Activated naive CD4-positive, alpha-beta T cell treated with anti-CD3 and anti-CD28 coated beads, Interleukin-2, amount 50 U/mL, for 72 hours (primary cell): ENCODE measurements at regions not wholly inside any gene's neighbourhood (a gene's known extent, or its start where the extent isn't known, plus 50 kb on each side); places are given as distances from the start of the nearest gene placed in this dataset.

Source experiments
- ATAC-seq, 2 donors: fragments of 150-1000 bp; cut with Tn5 transposase; 2 replicates each; pipeline ENCODE4 v1.10.0; 2021; ENCODE audit warnings: mild to moderate bottlenecking in 2 of 2, moderate library complexity in 2 of 2
- DNase-seq, 2 donors: peaks; one replicate each; pipeline ENCODE4 v3.0.0; 2021 to 2022; ENCODE audit warnings: low spot score in 2 of 2
- H3K27ac Mint-ChIP-seq, 2 donors: one replicate each; pipeline ENCODE4 v1.8.0; 2022; ENCODE audit warnings: mild to moderate bottlenecking in 2 of 2, mixed read lengths in 2 of 2
- H3K36me3 Mint-ChIP-seq, 2 donors: one replicate each; pipeline ENCODE4 v1.8.0; 2022; ENCODE audit warnings: mixed read lengths in 2 of 2
- H3K9me3 Mint-ChIP-seq, 2 donors: one replicate each; pipeline ENCODE4 v1.8.0; 2022; ENCODE audit warnings: mixed read lengths in 2 of 2

DNA sequence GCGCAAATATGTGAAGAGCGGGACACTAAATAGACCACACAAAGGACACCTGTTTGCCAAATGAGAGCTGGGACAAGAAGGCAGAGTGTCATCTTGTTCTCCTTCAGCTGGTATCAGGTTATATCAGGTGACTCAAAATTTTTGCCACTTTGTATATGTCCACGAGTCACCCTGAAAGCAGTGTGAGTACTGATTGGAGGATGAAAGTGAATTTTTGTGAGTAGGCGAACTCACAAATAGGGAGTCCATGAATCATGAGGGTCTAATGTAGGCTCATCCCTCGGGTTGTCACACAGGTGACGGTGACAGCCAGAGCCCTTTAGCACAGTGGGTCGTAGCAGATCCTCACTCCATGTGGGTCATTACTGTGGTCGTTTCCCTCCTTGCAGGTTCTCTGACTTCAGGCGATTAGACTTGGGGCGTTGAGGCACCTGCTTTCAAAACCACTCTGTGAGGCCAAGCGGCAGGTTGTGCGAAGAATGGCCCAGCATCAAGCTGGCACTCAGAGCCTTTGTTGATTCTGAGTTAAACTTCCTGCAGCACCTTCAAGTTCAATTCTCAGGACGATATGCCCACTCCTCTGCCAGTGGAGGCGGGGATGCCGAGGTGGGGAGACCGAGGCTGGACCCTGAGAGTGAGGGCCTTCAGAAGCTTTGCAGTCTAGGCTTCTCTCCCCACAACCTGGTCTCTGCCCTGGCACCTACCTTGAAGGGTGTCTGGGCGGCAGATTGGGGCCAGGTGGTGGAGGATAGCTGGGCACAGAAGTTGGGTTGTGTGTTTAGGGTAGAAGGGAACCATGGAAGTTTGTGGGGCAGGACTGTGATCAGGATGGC is 173.8 kb downstream of the SMAD6 start:
- H3K9me3 Mint-ChIP-seq: no peaks in the 10 kb centered on the region
- DNase-seq: peak in 1 of 2 donors; percentile 16
- ATAC-seq: peak; percentile 24 to 77
- no peak overlapping the region for H3K27ac Mint-ChIP-seq
- no peaks in the 10 kb centered on the region for H3K36me3 Mint-ChIP-seq

DNA sequence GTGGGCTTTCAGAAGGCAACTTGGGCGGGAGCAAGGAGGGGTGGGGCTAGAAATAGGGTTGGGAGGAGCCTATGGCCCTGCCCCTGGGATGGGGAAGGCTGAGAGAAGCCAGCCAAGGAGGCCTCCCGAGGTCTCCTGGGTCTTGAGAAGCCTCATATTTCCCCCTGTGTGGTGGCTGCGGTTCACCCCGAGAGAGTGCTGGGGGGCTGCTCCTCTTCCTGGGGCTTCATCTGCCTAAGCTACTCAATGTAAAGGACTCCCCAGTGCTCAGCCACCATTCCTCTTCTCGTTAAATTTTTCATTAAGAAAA is 174.3 kb downstream of the SMAD6 start:
- no peaks in the 10 kb centered on the region for H3K36me3 Mint-ChIP-seq
- H3K9me3 Mint-ChIP-seq: no peaks in the 10 kb centered on the region
- DNase-seq (no peak), ATAC-seq (no peak)
- H3K27ac Mint-ChIP-seq: no peak overlapping the region

DNA sequence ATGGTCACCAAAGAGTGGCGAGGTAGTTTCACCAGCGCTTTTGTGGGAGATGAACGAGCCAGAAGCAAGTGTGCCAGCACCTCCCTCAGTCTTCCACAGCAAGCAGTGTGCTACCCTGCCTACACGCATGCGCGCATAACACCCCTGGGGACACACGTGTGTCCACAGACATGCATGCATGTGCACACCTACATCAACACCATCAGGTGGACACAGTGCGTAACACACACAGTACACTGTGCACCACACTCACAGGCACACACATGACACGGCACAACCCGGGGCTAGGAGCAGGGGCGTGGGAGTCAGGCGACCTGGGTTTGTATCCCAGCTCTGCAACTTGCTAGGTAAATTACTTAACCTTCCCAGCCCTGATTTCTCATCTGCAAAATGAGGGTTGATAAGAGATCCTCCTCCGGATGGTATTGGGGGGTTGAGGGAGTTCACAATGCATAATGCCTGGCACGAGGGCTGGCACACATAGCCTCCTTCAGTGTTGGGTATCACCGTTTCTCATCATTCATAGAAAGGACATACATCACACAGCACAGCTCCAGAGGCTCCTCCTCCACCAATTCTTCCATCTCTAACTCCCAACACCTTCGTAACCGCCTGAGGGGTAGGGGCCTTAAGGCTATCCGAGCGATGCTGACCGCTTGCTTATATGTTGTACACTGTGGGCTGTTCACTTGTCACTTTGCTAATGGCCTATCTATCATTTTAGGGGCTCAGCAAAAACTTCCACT is 174.9 kb downstream of the SMAD6 start:
- Mint-ChIP-seq H3K27ac (no peak overlapping the region), H3K9me3 (no peaks in the 10 kb centered on the region), H3K36me3 (no peaks in the 10 kb centered on the region)
- DNase-seq (peak in 1 of 2 donors; percentile 39), ATAC-seq (no peak)

DNA sequence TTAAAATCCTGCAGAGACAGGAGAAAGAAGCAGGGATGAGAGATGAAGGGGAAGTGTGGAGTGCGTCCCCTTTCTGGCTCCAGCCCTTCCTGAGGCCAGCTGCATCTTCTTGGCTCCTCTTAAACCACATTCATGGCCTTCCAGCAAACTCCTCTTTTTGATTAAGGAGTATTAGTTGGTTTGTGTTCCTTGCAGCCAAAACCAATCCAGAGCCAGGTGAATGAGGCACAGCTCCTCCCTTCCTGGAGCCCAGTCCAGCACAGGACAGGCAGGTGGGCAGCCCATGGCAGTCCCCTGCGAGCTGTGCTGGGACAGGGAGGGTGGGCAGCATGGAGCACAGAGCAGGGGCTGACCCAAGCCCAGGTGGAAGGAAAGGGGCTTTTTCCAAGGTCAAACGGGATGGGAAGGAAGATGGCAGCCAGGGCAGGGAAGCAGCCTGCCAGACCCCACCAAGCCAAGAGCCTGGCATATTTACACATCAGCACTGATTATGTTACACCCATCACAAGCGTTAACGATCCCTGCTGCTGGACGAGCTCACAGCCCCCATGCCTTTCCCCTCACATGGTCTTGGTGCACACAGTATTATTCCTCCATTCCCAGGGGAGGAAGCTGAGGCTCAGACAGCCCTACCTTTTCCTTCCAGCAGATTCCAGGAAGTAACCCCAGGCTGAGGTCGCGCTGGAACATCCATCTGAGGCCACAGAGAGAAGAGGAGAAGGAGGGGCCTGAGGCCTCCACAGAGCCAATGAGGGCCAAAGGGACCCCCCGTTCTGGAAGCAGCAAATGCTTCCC is 175.6 kb downstream of the SMAD6 start:
- no peaks in the 10 kb centered on the region for H3K36me3 Mint-ChIP-seq
- no peak for ATAC-seq
- no peaks in the 10 kb centered on the region for H3K9me3 Mint-ChIP-seq
- DNase-seq: peak in 1 of 2 donors; percentile 23
- no peak overlapping the region for H3K27ac Mint-ChIP-seq

DNA sequence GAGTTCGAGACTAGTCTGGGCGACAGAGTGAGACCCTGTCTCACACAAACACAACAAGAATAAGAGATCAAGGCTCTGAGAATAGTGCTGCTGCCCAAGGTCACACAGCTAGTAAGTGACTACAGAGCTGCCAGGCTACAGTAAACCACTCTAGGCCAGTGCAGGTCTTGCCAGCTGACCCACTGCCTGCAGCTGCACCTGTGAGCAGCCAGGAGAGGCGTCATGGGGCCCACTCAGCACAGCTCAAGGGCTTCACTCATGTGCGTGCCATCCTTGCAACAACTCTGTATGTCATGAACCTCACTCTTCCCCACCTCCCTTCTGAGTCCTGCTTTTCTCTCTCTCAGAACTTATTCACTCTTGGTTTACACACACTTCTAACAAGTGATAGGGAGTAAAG is 176.7 kb downstream of the SMAD6 start:
- DNase-seq (peak in 1 of 2 donors; percentile 31), ATAC-seq (no peak)
- H3K36me3 Mint-ChIP-seq: no peaks in the 10 kb centered on the region
- no peaks in the 10 kb centered on the region for H3K9me3 Mint-ChIP-seq
- H3K27ac Mint-ChIP-seq: no peak overlapping the region

DNA sequence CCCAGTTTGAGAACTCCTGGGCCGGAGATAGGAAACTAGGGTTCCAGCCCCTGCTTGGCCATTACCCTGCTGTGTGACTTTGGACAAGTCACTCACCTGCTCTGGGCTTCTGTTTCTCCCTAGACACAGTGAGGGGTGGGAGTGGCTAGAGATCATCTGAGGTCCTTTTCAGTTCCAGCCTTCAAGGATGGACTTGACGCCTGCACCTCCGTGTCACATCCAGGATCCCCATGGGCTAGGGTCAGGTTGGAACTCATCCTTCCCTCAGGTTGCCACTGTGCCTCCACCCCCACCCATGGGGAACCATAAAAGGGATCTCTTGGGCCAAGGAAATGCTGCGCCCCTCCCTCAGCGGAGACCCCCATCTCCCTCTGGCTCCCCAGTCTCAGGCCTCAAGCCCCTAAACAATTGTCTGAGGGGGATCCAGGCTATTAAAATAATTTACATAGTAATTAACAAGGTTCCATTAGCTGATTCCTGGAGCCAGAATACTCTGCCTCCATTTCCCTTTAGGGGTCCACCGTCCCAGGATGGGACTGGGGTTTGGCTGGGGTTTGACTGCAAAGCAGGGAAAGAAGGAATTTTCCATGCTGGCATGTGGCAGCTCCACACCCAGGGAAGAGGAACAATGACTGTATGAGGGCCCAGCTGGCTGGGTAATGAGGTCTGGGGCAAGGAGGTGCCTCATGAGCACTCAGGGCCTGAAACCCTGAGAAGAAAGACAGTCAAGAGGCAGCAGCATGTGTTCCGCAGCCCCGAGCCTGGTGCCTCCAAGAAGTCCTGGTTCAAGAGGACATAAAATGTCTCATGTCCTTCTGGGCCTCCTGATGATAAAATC is 177.7 kb downstream of the SMAD6 start:
- ATAC-seq (no peak), DNase-seq (no peak)
- H3K36me3 Mint-ChIP-seq: no peaks in the 10 kb centered on the region

DNA sequence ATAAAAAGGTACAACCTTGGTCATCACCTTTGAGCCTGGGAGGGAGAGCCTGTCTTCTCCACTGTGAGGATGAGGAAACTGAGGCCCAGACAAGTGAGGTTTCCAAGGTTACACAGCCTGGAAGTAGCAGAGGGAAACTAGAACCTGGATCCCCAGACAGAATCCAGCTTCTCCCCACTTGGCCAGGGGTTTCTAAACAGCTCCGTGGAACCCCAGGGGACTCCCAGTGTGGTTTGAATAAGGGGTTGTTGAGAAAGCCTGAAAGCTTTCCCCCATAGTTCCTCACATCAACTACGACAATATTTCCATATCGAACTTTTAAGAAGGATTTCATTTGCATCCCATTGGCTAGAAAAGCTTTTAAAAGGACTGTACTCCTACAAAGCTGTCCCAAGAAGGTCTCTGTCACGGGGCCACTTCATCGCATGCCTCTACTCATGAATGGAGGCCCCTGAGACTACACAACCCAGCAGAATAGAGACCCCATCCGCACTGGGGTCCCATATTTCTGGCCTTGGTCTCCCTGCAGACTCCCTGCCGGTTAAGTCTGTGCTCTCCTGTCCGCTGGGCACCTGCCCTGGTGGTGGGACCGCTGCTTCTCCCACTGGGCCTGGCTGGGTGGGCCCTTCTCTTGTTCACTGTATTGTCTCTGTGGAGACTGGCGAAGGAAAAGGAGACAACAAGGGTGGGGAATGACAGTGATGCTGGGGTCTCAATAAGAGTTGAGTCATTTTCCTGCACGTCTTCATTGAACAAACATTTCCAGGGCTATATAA is 178.5 kb downstream of the SMAD6 start:
- ATAC-seq (no peak), DNase-seq (peak in 1 of 2 donors; percentile 9)
- Mint-ChIP-seq H3K27ac (no peak overlapping the region), H3K9me3 (no peaks in the 10 kb centered on the region), H3K36me3 (no peaks in the 10 kb centered on the region)

More for the DNA sequence above, 177.7 kb downstream of the SMAD6 start:
- Mint-ChIP-seq H3K9me3 (no peaks in the 10 kb centered on the region), H3K27ac (no peak overlapping the region)

DNA sequence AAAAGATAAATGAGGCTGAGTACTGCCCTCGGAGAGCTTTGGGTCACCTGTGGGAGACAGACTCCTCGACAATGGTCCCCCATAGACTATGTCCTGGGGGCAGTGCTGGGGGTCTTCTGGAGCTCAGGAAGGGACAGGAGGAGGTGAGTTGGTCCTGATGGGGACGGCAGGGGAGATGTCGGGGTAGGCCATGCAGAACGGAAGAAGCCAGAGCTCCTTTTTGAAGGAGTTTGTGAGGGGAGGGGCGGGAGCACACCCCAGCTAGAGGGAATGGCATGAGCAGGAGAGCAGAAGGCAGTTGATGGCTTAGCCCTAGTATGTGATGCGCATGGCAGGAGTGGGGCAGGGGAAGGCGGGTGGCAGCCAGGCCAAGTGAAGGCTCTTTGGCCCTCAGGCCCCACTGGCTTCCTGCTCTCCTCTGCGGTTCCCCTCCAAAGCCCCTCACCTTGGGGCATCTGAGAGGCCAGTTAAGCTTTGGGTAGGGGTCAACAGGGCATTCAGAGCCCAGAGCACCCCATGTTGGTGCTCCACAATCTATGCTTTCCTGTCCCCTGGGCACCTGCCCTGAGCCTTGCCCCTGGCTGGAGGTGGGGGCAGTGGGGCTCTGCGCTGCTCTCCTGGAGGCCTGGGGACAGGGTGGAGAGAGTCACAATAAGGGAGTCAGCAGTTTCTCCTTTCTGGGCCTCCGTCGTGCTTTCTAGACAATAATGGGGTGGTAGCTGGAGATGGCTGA is 179.3 kb downstream of the SMAD6 start:
- DNase-seq: peak in 1 of 2 donors; percentile 45
- Mint-ChIP-seq H3K36me3 (no peaks in the 10 kb centered on the region), H3K9me3 (no peaks in the 10 kb centered on the region), H3K27ac (no peak overlapping the region)
- ATAC-seq: no peak

DNA sequence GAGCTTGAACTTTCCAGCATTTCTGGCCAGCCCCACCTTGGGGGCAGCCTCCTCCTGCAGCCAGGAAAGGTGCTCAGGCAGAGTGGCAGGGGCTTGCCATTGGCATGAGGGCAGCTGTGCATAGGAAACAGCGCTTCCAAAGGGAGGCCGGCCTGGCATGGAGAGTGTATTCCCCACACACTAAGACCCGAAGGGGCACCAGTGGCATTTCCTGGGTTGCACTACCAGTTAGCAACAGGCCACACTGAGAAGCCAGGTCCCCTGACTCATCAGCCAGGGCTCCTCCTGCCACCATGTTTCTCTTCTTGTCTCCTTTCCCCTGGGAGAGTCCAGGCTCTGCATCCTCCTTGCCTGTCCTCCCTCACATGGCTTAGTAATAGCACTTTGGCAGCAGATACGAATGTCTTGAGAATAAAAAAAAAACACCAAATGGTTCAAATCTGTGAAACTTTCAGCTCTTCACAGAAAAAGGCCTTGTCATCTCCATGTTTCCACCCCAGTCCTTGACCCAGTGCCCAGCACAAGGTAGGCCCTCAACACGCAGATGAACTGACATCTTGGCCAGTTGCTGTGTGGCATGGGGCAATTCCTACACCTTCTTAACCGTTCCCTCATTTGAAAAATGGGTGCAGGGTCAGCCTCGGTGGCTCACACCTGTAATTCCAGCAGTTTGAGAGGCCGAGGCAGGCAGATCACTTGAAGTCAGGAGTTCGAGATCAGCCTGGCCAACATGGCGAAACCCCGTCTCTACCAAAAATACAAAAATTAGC is 180.4 kb downstream of the SMAD6 start:
- no peak for ATAC-seq
- peaks cover 0 to 1% of the 10 kb centered on the region in 2 donors for H3K36me3 Mint-ChIP-seq
- DNase-seq: peak in 1 of 2 donors; percentile 26
- H3K27ac Mint-ChIP-seq: no peak overlapping the region
- H3K9me3 Mint-ChIP-seq: no peaks in the 10 kb centered on the region

DNA sequence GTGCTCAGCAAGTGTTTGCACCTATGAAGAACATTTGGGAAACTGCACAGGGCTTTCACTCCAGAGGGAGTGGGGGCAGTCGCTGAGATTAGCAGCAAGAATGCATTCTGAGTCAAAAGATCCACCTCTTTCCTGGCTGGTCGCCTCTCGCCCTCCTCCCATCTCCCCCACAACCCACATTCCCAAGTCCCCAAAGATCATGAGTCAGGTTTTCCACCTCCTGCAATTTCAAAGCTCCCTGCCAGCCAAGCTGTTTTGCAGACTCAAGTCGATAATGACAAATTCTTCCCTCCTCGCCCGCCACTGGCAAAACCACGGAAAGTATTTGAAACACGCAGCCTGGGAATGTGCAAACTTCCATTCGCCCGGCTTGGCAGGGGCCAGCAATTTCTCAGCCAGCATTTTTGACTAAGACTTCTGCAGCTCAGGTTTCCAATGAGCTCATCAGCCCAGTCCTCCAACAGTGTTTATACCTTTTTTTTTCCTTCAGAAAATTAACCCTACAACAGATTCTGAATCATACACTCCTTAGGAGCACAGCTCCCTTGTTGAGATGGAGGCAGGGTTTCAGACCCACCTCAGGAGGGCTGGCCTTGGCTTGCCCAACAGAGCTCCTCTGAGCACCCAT is 181.4 kb downstream of the SMAD6 start:
- peaks cover 4% of the 10 kb centered on the region in 2 donors for H3K36me3 Mint-ChIP-seq
- DNase-seq: peak in 1 of 2 donors; percentile 26
- ATAC-seq: no peak
- no peaks in the 10 kb centered on the region for H3K9me3 Mint-ChIP-seq
- peak overlapping the region in 1 of 2 donors; percentile 65 for H3K27ac Mint-ChIP-seq

DNA sequence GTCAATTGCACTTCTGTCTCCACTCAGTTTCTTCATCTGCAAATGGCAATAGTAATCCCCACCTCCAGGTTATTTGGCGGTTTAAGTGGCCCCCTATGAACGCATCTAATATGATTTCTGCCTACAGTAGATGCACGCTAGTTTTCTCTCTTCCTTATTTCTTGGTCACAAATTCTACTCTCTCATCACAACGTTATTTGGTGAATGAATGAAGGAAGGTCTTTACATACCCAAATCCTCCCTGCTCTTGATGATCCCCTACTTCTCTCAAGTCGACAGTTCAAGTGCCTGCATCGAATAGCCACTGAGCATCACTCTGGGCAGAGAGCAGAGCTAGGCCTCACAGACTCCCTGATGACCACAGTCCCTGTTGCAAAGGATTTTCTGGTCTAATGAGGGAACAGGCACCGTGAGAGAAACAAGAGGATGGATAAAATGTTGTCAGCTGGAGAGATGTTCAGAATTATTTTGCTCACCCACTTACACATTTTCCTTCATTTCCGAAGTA is 181.2 kb upstream of the SMAD3 start:
- DNase-seq (no peak), ATAC-seq (no peak)
- Mint-ChIP-seq H3K36me3 (peaks cover 4% of the 10 kb centered on the region in 2 donors), H3K27ac (no peak overlapping the region), H3K9me3 (no peaks in the 10 kb centered on the region)

DNA sequence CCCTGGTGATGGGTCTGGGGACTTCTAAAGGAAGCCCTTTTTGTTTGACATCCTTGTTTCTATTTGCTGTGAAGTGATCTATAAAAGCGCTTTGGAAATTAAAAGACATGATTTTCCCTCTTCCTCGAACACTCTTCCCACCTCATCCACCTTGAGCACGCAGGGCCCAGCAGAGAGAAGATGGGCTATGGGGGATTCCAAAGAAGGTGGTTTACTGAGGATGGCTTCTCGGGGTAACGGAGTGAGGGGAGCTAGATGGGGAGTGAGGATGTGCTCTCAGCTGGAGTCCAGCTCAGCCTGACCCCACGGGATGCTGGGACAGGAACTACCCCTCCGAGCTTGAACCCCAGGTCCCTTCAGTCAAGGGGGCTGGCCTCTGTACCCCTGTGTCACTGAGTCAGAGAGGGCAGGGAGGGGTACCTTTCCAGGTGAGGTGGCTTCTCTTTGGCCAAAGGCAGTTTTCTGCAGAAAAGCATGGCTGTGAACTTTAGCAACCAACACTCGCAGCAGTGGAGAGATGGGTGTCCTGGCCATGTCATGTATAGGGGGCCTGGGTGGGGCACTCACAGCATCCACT is 180.7 kb upstream of the SMAD3 start:
- peak in 1 of 2 donors; percentile 33 for DNase-seq
- no peaks in the 10 kb centered on the region for H3K9me3 Mint-ChIP-seq
- no peak overlapping the region for H3K27ac Mint-ChIP-seq
- H3K36me3 Mint-ChIP-seq: peaks cover 4% of the 10 kb centered on the region in 2 donors
- no peak for ATAC-seq

DNA sequence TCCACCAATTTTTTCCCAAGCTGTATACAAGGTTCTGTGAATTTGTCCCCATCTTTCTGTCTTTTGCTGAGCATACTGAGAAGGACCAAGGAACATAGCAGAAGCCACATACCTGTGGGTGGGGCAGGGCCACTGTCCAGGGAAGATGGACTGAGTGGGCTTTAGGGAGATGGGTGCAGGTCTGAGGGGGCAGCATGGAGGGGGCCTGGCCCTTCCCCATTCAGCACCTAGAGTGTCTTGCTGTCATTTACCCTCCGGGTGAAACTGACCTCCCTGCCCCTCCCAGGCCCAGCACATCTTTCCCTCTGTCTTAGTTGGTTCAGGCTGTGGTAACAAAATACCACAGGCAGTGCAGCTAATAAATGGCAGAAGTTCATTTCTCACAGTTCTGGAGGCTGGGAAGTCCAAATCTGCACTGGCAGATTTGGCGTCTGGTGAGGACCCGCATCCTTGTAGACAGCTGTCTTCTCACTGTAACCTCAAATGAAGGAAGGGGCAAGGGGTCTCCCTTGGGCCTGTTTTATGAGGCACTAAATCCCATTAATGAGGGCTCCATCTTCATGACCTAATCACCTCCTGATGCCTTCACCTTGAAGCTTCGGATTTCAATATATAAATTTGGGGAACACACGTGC is 180.0 kb upstream of the SMAD3 start:
- no peaks in the 10 kb centered on the region for H3K9me3 Mint-ChIP-seq
- DNase-seq: peak in 1 of 2 donors; percentile 20
- H3K27ac Mint-ChIP-seq: no peak overlapping the region
- H3K36me3 Mint-ChIP-seq: peaks cover 4% of the 10 kb centered on the region in 2 donors
- no peak for ATAC-seq
